NCI-H2227 (cell line): ENCODE measurements at regions not wholly inside any gene's neighbourhood (a gene's known extent, or its start where the extent isn't known, plus 50 kb on each side); places are given as distances from the start of the nearest gene placed in this dataset.

Experiments
- DNase-seq: peaks from one replicate; lab custom pipeline; 2025; ENCODE audit not compliant: unreplicated experiment; lab: John Stamatoyannopoulos, UW

- no peak for DNase-seq
Observed at GRCh38 chr4:162237676-162238075, 73.9 kb upstream of the FSTL5 start.

DNA sequence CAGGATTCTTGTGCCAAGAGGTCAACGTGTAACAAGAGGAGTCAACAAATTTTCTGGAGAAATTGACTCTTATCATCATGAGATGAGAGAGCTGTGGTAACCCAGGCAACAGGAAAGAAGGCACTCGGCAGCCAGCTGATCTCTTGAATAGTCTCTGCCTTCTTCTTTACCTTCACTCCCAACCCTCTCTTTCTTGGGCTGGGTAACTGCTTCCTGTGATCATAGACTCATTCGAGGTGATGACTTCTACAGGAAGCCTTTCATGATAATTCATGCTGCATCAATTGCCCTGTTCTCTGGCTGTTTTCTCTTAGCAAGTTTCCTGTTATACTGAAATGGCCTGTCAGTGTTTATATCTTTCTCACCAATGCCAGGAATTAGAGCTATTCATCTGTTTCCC lies 70.8 kb upstream of the FSTL5 start:
- no peak for DNase-seq

- no peak for DNase-seq
Observed at GRCh38 chr4:162232349-162232748, 68.5 kb upstream of the FSTL5 start.

GRCh38 chr4:162229670-162230069 lies 65.9 kb upstream of the FSTL5 start:
- no peak for DNase-seq

DNA sequence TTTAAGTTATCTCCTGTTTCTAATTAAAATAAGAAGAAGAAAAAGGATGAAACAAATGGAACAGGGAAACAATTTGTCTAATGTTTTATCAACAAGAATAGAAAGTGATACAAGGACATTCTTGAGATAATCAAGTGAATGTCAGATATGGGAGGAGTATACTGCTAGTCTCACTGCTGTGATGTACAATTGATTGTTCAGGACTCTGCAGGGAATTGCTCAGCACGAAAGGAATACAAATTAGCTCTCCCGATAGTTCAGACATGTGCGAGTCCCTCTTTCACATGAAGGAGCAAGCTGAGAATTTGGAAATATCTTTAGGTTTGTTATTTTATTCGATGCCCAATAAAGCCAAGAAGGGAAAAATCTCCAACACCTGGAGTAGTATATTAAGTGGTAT lies 57.3 kb upstream of the FSTL5 start:
- DNase-seq, result no peak
